ENCODE measurements at regions not wholly inside any gene's neighbourhood (a gene's known extent, or its start where the extent isn't known, plus 50 kb on each side); places are given as distances from the start of the nearest gene placed in this dataset.
"Not testable (repeated sequence)": the region's sequence is repeated elsewhere in the genome, so short reads cannot be mapped to it uniquely, and the experiment has no call there.

DNA sequence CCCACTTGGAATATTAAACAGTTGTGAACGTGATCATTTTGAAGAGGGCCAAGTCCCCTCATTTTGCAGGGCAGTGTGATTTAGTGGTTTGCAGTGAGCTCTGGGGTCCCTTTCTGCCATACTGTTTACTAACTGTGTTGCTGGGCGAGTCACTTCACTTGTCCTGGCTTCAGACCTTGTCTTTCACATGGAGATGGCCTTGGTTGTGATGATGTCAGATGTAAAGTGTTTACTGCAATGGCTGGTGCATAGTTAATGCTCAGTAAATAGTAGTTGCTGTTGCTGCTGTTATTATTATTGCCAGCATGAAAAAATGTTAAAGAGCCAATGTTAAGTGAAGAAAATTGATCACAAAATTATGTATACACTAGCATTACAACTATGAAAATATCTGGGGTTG, 95.4 kb upstream of the CRYM start:
- not testable (repeated sequence) for TF ChIP-seq POLR2A (IDR thresholded peaks at IDR 0.05)
- TF ChIP-seq, protein P1, sequence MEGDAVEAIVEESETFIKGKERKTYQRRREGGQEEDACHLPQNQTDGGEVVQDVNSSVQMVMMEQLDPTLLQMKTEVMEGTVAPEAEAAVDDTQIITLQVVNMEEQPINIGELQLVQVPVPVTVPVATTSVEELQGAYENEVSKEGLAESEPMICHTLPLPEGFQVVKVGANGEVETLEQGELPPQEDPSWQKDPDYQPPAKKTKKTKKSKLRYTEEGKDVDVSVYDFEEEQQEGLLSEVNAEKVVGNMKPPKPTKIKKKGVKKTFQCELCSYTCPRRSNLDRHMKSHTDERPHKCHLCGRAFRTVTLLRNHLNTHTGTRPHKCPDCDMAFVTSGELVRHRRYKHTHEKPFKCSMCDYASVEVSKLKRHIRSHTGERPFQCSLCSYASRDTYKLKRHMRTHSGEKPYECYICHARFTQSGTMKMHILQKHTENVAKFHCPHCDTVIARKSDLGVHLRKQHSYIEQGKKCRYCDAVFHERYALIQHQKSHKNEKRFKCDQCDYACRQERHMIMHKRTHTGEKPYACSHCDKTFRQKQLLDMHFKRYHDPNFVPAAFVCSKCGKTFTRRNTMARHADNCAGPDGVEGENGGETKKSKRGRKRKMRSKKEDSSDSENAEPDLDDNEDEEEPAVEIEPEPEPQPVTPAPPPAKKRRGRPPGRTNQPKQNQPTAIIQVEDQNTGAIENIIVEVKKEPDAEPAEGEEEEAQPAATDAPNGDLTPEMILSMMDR (IDR thresholded peaks at IDR 0.05), result not testable (repeated sequence)

Data from adrenal gland (tissue), 5 donors.